ENCODE measurements at regions not wholly inside any gene's neighbourhood (a gene's known extent, or its start where the extent isn't known, plus 50 kb on each side); places are given as distances from the start of the nearest gene placed in this dataset.

- ATAC-seq (ENCODE audit: poor library complexity) (no peak), DNase-seq (no peak)
- intact Hi-C loops (cut with DNase I) = no loop called here
These were observed 353.1 kb downstream of the EIPR1 start for GRCh38 chr2:3024401-3024935.

- DNase-seq = no peak
- no peak for ATAC-seq (ENCODE audit: poor library complexity)
- intact Hi-C loops (cut with DNase I) = no loop called here
These were observed 354.1 kb downstream of the EIPR1 start for GRCh38 chr2:3023531-3023930.

- intact Hi-C loops (cut with DNase I) = no loop called here
- ATAC-seq (ENCODE audit: poor library complexity) = no peak
These were observed 354.7 kb downstream of the EIPR1 start for GRCh38 chr2:3022841-3023372.

GRCh38 chr2:3021720-3022119 lies 355.9 kb downstream of the EIPR1 start:
- ATAC-seq (ENCODE audit: poor library complexity) (no peak), DNase-seq (no peak)
- intact Hi-C loops (cut with DNase I) = no loop called here

More at GRCh38 chr2:3022841-3023372, 354.7 kb downstream of the EIPR1 start:
- DNase-seq = no peak

GRCh38 chr2:3010001-3010400 lies 367.6 kb downstream of the EIPR1 start:
- intact Hi-C loops (cut with DNase I) = no loop called here
- no peak for ATAC-seq (ENCODE audit: poor library complexity)
- no peak for DNase-seq

- no peak for DNase-seq
- intact Hi-C loops (cut with DNase I) = no loop called here
- ATAC-seq (ENCODE audit: poor library complexity) = no peak
These were observed 368.1 kb downstream of the EIPR1 start for GRCh38 chr2:3009483-3009882.

GRCh38 chr2:3009005-3009404 lies 368.6 kb downstream of the EIPR1 start:
- intact Hi-C loops (cut with DNase I) = no loop called here
- DNase-seq = no peak

GRCh38 chr2:3008561-3008960 lies 369.1 kb downstream of the EIPR1 start:
- ATAC-seq (ENCODE audit: poor library complexity) = no peak
- intact Hi-C loops (cut with DNase I) = no loop called here

More at GRCh38 chr2:3009005-3009404, 368.6 kb downstream of the EIPR1 start:
- ATAC-seq (ENCODE audit: poor library complexity) = no peak

GRCh38 chr2:3007135-3007534 lies 370.5 kb downstream of the EIPR1 start:
- no peak for ATAC-seq (ENCODE audit: poor library complexity)
- DNase-seq = no peak
- intact Hi-C loops (cut with DNase I) = no loop called here

More at GRCh38 chr2:3008561-3008960, 369.1 kb downstream of the EIPR1 start:
- DNase-seq = no peak

- no peak for ATAC-seq (ENCODE audit: poor library complexity)
These were observed 371.6 kb downstream of the EIPR1 start for GRCh38 chr2:3005859-3006501.

GRCh38 chr2:3001615-3002560 lies 375.7 kb downstream of the EIPR1 start:
- peak; percentile 60 for ATAC-seq (ENCODE audit: poor library complexity)
- intact Hi-C loops (cut with DNase I) = loop anchor here (5.0 kb wide), 1 partner anchor 300 kb away; no protein-coding TSS in a partner anchor

More at GRCh38 chr2:3005859-3006501, 371.6 kb downstream of the EIPR1 start:
- intact Hi-C loops (cut with DNase I) = no loop called here
- no peak for DNase-seq

GRCh38 chr2:3000968-3001367 lies 376.6 kb downstream of the EIPR1 start:
- DNase-seq (no peak), ATAC-seq (ENCODE audit: poor library complexity) (no peak)
- intact Hi-C loops (cut with DNase I) = loop anchor here (5.0 kb wide), 1 partner anchor 301 kb away; no protein-coding TSS in a partner anchor

More at GRCh38 chr2:3001615-3002560, 375.7 kb downstream of the EIPR1 start:
- DNase-seq = no peak

- DNase-seq (no peak), ATAC-seq (ENCODE audit: poor library complexity) (no peak)
- intact Hi-C loops (cut with DNase I) = loop anchor here (5.0 kb wide), 1 partner anchor 302 kb away; no protein-coding TSS in a partner anchor
These were observed 377.5 kb downstream of the EIPR1 start for GRCh38 chr2:3000125-3000524.

GRCh38 chr2:2998971-2999370 lies 378.6 kb downstream of the EIPR1 start:
- DNase-seq (no peak), ATAC-seq (ENCODE audit: poor library complexity) (no peak)
- intact Hi-C loops (cut with DNase I) = no loop called here

- intact Hi-C loops (cut with DNase I) = no loop called here
- DNase-seq (no peak), ATAC-seq (ENCODE audit: poor library complexity) (no peak)
These were observed 384.4 kb downstream of the EIPR1 start for GRCh38 chr2:2993172-2993692.

- no peak for DNase-seq
- intact Hi-C loops (cut with DNase I) = no loop called here
- ATAC-seq (ENCODE audit: poor library complexity) = no peak
These were observed 385.0 kb downstream of the EIPR1 start for GRCh38 chr2:2992634-2993033.

- DNase-seq (no peak), ATAC-seq (ENCODE audit: poor library complexity) (no peak)
- intact Hi-C loops (cut with DNase I) = no loop called here
These were observed 392.6 kb downstream of the EIPR1 start for GRCh38 chr2:2985020-2985419.

GRCh38 chr2:2981000-2981399 lies 396.6 kb downstream of the EIPR1 start:
- intact Hi-C loops (cut with DNase I) = no loop called here
- ATAC-seq (ENCODE audit: poor library complexity) (no peak), DNase-seq (no peak)

- intact Hi-C loops (cut with DNase I) = no loop called here
- DNase-seq (no peak), ATAC-seq (ENCODE audit: poor library complexity) (no peak)
These were observed 402.6 kb downstream of the EIPR1 start for GRCh38 chr2:2974982-2975381.
